OCI-LY1 (cell line): ENCODE measurements at regions not wholly inside any gene's neighbourhood (a gene's known extent, or its start where the extent isn't known, plus 50 kb on each side); places are given as distances from the start of the nearest gene placed in this dataset.

Source experiments
- H2AFZ ChIP-seq: fragments of 200-600 bp; sonication (generic), shearing (Covaris generic); 2 replicates; pipeline ENCODE4 v1.6.0; 2014; ENCODE audit warnings: antibody characterized with exemption, mild to moderate bottlenecking, low read length
- H3F3A ChIP-seq: fragments of 200-600 bp; sonication (generic), shearing (Covaris generic); 2 replicates; pipeline ENCODE4 v1.6.0; 2014; ENCODE audit warnings: mild to moderate bottlenecking, antibody characterized with exemption, low read length, moderate library complexity; ENCODE audit not compliant: insufficient read depth
- H3K27ac ChIP-seq: fragments of 200-600 bp; sonication (generic); 2 replicates; pipeline ENCODE4 v1.5.1; 2014; ENCODE audit warnings: low read length, mixed run types, mild to moderate bottlenecking, low read depth; ENCODE audit not compliant: poor library complexity, severe bottlenecking
- H3K27me3 ChIP-seq: fragments of 200-600 bp; sonication (generic); 2 replicates; pipeline ENCODE4 v1.6.0; 2014; ENCODE audit warnings: antibody characterized with exemption, mild to moderate bottlenecking, low read length, moderate library complexity; ENCODE audit not compliant: insufficient read depth
- H3K36me3 ChIP-seq: fragments of 200-600 bp; sonication (generic); 2 replicates; pipeline ENCODE4 v1.6.1; 2014; ENCODE audit warnings: mild to moderate bottlenecking, antibody characterized with exemption, low read length, moderate library complexity, mixed read lengths; ENCODE audit not compliant: insufficient read depth
- H3K4me1 ChIP-seq: fragments of 200-600 bp; sonication (generic); 2 replicates; pipeline ENCODE4 v1.5.1; 2014; ENCODE audit warnings: mild to moderate bottlenecking, low read length, moderate library complexity; ENCODE audit not compliant: insufficient read depth, severe bottlenecking
- H3K4me2 ChIP-seq: fragments of 200-600 bp; sonication (generic), shearing (Covaris generic); 2 replicates; pipeline ENCODE4 v1.6.1; 2014; ENCODE audit warnings: low read length
- H3K4me3 ChIP-seq: fragments of 200-600 bp; sonication (generic); 2 replicates; pipeline ENCODE4 v1.5.1; 2014; ENCODE audit warnings: low read length, low read depth, mild to moderate bottlenecking, mixed read lengths; ENCODE audit not compliant: poor library complexity, severe bottlenecking
- H3K79me2 ChIP-seq: fragments of 200-600 bp; shearing (Covaris generic); 2 replicates; pipeline ENCODE4 v1.6.1; 2016; ENCODE audit warnings: mixed run types, low read length, mixed read lengths; ENCODE audit not compliant: insufficient read depth
- H3K9ac ChIP-seq: fragments of 200-600 bp; sonication (generic), shearing (Covaris generic); 2 replicates; pipeline ENCODE4 v1.6.1; 2014; ENCODE audit warnings: mild to moderate bottlenecking, low read length, mixed read lengths
- H3K9me2 ChIP-seq: fragments of 200-600 bp; sonication (generic), shearing (Covaris generic); 2 replicates; pipeline ENCODE4 v1.6.1; 2014; ENCODE audit warnings: low read depth, mild to moderate bottlenecking, low read length, mixed read lengths
- H3K9me3 ChIP-seq: fragments of 200-600 bp; shearing (Covaris generic); 2 replicates; pipeline ENCODE4 v1.6.1; 2014; ENCODE audit warnings: low read length, mixed read lengths
- H4K20me1 ChIP-seq: fragments of 200-600 bp; sonication (generic), shearing (Covaris generic); 2 replicates; pipeline ENCODE4 v1.6.0; 2016; ENCODE audit warnings: mild to moderate bottlenecking, low read length; ENCODE audit not compliant: insufficient read depth
- CTCF ChIP-seq: fragments of 200-600 bp; sonication (generic), shearing (Covaris generic); IDR thresholded peaks from 2 replicates; pipeline ENCODE4 v1.5.1; 2017; ENCODE audit warnings: mild to moderate bottlenecking, antibody characterized with exemption, low read length, moderate library complexity, mixed read lengths
- EZH2 ChIP-seq: fragments of 200-600 bp; sonication (generic), shearing (Covaris generic); IDR thresholded peaks from 2 replicates; pipeline ENCODE4 v1.8.0; 2017; ENCODE audit warnings: borderline replicate concordance, mixed run types, mild to moderate bottlenecking, antibody characterized with exemption, low read length, moderate library complexity, mixed read lengths

- H3K4me3 ChIP-seq: no peak overlapping the region
- TF ChIP-seq EZH2 (no peak), CTCF (no peak)
Measured at GRCh38 chr21:20106368-20106767, 891.8 kb upstream of the NCAM2 start.

GRCh38 chr21:20108016-20108415 is 890.2 kb upstream of the NCAM2 start:
- H2AFZ ChIP-seq: no peak overlapping the region
- TF ChIP-seq EZH2 (no peak), CTCF (no peak)
- no peaks in the 10 kb centered on the region for H3K79me2 ChIP-seq
- H3K9me3 ChIP-seq: no peaks in the 10 kb centered on the region
- H4K20me1 ChIP-seq: no peaks in the 10 kb centered on the region
- no peaks in the 10 kb centered on the region for H3F3A ChIP-seq
- H3K36me3 ChIP-seq: no peaks in the 10 kb centered on the region
- H3K4me3 ChIP-seq: no peak overlapping the region
- H3K9ac ChIP-seq: no peak overlapping the region
- no peaks in the 10 kb centered on the region for H3K27me3 ChIP-seq
- no peaks in the 10 kb centered on the region for H3K9me2 ChIP-seq
- H3K27ac ChIP-seq: no peak overlapping the region
- H3K4me1 ChIP-seq: no peaks in the 10 kb centered on the region
- no peak overlapping the region for H3K4me2 ChIP-seq

More at GRCh38 chr21:20106368-20106767, 891.8 kb upstream of the NCAM2 start:
- Histone ChIP-seq H3K27me3 (no peaks in the 10 kb centered on the region), H3F3A (no peaks in the 10 kb centered on the region), H4K20me1 (no peaks in the 10 kb centered on the region), H3K9ac (no peak overlapping the region), H3K9me3 (no peaks in the 10 kb centered on the region), H2AFZ (no peak overlapping the region), H3K9me2 (no peaks in the 10 kb centered on the region), H3K27ac (no peak overlapping the region), H3K79me2 (no peaks in the 10 kb centered on the region), H3K36me3 (no peaks in the 10 kb centered on the region), H3K4me1 (no peaks in the 10 kb centered on the region), H3K4me2 (no peak overlapping the region)

GRCh38 chr21:20108976-20109540 is 889.2 kb upstream of the NCAM2 start:
- no peaks in the 10 kb centered on the region for H3K36me3 ChIP-seq
- H3K27me3 ChIP-seq: no peaks in the 10 kb centered on the region
- H3K4me3 ChIP-seq: no peak overlapping the region
- no peak overlapping the region for H3K9ac ChIP-seq
- H3K9me2 ChIP-seq: no peaks in the 10 kb centered on the region
- H3K9me3 ChIP-seq: no peaks in the 10 kb centered on the region; the same call in 1 of the 2 replicates
- no peak overlapping the region for H3K4me2 ChIP-seq
- H3F3A ChIP-seq: no peaks in the 10 kb centered on the region
- no peaks in the 10 kb centered on the region for H3K79me2 ChIP-seq
- no peak overlapping the region for H2AFZ ChIP-seq
- H3K27ac ChIP-seq: no peak overlapping the region
- no peaks in the 10 kb centered on the region for H4K20me1 ChIP-seq
- H3K4me1 ChIP-seq: no peaks in the 10 kb centered on the region
- no peak for TF ChIP-seq EZH2
- TF ChIP-seq CTCF: no peak
